Activated naive CD4-positive, alpha-beta T cell treated with anti-CD3 and anti-CD28 coated beads, Interleukin-2, amount 50 U/mL, for 16 hours (primary cell): ENCODE measurements at regions not wholly inside any gene's neighbourhood (a gene's known extent, or its start where the extent isn't known, plus 50 kb on each side); places are given as distances from the start of the nearest gene placed in this dataset.

Experiments
- DNase-seq: peaks from one replicate; pipeline ENCODE4 v3.0.0-alpha.2; 2020

DNA sequence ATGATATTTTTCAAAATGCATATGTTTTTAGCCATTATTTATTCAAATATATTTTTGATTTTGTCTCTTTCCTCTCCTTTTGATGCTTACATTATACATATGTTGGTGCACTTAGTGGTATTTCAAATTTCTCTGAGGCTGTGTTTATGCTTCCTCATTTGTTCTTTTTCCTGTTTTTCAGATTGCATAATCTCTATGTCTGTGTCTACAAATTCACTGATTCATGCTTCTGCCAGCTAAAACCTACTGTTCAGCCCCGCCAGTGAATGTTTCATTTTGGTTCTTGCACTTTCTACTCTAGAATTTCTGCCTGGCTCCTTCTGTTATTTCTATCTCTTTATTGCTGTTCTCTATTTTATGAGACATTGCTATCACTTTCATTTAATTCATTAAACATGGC is 951.7 kb upstream of the CNTNAP5 start:
- no peak for DNase-seq

DNA sequence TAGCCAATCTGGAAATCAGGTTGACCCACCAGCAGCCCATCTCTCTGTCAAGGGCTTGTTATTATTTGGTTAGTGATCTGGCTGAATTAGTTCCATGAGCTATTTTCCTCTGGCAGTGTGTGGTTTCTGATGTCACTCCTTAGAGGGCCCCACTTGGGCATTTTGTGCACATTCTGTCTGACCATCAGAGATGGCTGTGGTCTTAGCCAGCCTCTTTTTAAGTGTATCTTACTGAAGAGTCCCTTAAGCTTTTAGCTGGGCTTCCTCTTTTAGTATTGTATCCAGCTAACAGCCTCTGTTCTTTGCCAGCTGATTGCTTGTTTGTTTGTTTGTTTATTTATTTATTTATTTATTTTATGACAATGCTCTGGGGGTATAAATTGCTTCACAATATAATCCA is 951.1 kb upstream of the CNTNAP5 start:
- DNase-seq: no peak

DNA sequence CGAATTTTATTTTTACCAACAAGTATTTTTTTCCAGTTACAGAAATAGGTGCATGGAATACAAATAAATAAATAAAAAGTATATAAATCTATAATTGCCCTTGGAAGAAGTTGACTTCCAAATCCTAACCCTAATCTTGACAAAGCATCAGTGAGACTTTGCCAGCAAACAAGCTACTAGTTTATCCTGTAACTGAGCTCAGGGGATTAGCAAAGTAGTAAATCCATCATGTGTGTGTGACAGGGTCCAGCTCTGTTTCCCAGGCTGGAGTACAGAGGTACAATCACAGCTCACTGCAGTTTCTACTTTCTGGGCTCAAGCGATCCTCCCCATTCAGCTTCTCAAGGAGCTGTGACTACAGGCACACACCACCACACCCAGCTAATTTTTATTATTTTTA is 948.0 kb upstream of the CNTNAP5 start:
- no peak for DNase-seq

DNA sequence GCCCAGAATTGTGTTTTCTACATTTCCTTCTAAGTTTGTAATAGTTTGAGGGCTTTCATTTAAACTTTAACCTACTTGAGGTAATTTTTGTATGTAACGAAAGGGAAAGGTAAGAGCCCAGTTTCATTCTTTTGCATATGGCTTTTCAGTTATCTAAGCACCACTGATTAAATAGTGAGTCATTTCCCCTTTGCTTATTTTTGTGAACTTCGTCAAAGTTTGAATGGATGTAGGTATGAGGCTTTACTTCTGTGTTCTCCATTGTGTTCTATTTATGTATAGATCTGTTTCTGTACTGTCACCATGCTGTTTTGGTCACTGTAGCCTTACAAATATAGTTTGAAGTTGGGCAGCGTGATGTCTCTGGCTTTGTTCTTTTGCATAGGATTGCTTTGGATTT is 944.8 kb upstream of the CNTNAP5 start:
- DNase-seq: no peak

DNA sequence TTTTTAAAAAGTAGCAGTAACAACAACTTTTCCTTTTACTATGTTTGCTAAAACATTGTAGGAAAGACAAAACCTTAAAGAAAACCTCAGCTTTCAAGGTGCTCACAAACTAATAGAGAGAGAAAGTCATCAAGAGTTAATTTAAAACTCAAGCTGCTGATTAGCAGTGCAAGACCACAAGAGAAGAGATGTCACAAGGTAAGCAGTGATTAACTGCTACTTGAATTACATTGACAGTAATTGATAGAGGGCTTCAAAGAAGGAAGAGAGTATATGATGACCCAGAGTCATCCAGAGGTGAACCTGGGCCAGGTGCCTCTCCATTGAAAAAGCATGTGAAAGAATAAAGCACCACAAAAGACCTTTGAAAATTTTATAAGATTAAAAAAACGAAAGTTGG is 939.6 kb upstream of the CNTNAP5 start:
- no peak for DNase-seq

DNA sequence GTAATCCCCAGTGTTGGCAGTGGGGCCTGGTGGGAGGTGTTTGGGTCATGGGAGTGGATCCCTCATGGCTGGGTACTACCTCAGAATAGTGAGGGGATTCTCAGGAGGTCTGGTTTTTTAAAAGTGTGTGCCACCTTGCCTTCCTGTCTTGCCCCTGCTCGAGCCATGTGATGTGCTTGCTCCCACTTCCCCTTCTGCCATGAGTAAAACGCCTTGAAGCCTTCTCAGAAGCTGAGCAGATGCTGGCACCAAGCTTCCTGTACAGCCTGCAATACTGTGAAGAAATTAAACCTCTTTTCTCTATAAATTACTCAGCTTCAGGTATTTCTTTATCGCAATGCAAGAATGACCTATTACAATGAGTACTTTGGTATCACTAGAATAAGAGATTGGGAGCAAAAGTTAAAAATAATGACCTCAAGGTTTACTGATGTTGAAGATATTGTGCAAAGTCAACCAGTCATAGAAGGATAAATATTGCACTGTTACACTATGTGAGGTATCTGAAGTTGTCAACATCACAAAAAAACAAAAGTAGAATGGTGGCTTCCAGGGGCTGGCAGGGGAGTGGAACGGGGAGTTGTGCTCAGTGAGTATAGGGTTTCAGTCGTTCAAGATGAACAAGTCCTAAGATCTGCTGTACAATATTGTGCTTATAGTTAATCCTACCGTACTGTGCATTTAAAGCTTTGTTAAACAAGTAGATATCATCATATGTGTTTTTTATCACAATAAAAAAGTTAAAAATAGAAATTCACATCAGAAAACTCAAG is 938.3 kb upstream of the CNTNAP5 start:
- DNase-seq: no peak

DNA sequence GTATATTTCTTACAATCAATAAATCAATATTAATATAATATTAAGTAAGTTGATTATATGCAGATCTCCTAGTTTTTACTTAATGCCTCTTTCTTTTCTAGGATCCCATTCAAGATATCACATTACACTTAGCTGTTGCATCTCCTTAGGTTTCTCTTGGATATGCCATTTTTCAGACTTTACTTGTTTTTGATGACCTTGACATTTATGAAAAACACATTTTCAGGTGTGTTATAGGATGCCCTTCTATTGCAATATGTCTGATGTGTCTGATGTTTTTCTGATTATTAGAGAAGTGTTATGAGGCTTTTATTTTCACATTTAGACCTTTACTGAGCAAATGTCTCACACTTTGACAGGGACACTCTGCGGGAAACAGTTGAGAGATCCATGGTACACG is 933.6 kb upstream of the CNTNAP5 start:
- DNase-seq: no peak

DNA sequence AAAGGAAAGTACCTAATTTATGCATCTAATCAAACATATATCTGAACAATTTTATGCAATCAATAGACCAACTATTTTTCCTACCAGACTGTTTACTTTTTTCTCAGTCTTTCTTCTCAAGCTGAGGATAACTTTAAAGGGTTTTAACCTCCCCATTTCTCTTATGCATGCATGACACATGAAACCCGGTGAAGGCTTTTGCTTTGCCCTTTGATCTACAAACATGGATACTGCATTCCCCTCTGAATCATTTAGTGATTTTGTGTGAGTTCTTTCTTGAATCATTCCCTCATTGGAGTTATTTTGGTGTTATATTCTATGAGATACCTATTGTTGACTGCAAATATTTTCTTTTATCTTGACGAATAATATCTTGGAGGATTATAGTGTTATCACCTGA is 931.9 kb upstream of the CNTNAP5 start:
- no peak for DNase-seq

DNA sequence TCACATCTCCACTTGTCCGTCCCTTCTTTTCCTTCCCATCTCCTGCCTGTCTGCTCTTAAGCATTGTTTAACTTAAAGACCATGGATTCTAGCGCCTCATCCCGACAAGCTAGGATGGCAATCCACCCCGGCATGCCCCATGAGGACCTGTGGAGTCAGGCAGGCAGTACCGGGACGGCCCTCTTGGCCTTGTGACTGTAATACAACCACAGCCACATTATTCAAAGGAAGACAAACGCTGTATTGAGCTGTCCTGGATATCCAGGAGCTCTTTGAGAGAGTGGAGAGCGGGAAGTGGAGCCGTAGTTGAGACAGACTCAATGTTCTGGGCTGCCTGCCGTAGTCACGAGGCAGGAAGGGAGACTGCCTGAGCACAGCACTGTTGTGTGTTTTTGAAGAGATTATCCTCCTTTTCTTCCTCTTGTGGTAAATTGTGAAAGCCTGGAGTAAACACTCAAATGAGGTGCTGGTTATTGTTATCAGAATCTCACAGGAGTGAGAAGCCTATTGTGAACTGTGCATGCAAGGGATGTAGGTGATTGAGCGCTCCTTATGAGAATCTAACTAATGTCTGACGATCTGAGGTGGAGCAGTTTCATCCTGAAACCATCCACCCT is 929.8 kb upstream of the CNTNAP5 start:
- no peak for DNase-seq

DNA sequence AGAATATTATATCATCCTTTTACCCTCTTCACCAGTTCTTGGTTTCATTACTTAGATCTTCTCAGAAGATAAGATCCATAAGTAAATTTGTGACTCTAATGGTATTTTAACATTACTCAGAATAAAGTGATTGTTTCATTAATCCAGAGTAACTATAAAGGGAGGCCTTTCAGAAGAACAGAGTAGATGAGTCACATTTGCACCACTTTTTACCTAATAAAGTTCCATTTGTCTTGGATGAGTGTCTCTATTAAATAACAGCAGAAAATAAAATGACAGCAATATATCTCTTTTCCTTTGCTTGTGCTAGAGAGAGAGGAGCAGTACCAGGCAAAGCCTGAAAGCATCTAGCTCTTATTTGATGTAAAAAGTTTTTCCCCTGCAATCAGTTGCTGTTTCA is 926.5 kb upstream of the CNTNAP5 start:
- no peak for DNase-seq

DNA sequence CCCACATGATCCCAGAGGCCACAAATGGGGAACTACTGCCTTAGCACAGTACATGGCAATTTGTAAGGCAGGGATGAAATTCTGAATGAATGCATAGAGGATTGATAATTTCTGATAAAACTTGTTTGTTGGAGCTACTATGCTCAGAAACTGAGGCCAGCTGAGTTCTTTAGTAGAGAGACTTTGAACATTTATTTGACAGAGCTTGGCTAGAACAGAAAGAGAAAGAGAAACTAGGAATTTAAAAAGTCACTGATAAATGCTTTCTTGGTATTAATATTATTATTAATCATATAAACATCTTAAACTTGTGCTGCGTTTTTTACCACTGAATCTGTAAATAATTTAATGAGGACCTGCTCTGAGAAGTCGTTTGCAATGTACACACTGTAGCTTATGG is 923.7 kb upstream of the CNTNAP5 start:
- DNase-seq: no peak

DNA sequence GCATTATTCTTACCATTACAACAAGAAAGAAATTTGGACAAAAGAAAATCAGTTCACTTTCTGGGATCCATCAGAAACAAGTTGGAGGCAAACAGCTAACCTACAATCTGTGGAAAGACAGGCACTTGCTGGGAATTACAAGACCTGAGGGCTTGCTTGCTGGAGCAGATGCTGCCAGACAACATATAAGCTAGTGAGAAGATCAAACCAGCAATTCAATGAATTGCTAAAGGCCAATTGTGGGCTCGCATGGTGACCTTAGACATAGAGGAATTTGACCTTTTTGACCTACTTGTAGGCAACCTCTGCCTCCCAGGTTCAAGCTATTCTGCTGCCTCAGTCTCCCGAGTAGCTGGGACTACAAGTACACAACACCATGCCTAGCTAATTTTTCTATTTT is 921.2 kb upstream of the CNTNAP5 start:
- no peak for DNase-seq

DNA sequence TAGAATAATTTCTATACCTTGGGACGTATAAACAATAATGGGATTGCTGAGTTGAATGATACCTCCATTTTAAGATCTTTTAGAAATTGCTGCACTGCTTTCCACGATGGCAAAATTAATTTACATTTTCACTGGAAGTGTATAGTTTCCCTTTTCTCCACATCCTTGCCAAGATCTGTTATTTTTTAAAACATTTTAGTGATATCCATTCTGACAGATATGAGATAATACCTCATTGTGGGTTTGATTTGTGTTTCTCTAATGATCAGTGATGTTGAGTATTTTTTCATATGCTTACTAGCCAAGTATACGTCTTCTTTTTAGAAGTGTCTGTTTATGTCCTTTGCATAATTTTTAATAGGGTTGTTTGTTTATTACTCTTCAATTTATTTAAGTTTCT is 908.5 kb upstream of the CNTNAP5 start:
- no peak for DNase-seq

DNA sequence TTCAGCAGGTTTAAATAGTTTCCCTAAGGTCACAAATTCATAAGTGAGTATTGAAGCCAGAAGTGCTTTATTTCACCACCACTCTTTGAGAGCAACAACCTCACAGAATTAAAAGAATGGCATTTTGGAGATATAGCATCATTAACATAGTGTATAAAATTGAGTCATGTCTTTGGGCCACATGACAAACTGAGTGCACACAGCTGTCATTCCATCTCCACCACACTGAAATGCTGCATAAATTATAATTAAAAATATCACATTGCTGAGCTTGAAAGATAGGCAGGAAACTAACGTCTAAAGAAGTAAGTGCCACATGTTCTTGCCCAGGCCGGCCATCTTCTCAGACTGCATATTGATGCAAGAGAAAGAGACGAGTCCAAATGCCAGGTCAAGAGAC is 897.9 kb upstream of the CNTNAP5 start:
- DNase-seq: no peak

DNA sequence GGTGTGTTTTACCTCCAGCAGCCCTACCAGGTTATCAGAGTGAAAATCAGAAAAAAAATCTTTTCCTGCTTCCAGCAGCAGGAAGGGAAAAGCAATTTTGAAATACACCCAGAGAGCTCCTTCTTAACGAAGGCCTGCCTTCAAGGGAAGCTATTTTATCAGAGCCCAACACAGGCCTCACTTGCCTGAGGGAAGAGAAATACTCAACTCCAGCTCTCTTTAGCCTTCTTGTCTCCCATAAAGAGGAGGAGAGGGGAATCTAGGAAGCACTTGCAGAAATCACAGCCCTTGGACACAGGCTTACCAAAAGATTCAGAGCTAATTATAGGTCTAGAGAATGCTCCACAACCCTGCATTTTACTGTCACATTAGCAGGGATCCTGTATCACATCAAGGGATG is 896.1 kb upstream of the CNTNAP5 start:
- DNase-seq: no peak

DNA sequence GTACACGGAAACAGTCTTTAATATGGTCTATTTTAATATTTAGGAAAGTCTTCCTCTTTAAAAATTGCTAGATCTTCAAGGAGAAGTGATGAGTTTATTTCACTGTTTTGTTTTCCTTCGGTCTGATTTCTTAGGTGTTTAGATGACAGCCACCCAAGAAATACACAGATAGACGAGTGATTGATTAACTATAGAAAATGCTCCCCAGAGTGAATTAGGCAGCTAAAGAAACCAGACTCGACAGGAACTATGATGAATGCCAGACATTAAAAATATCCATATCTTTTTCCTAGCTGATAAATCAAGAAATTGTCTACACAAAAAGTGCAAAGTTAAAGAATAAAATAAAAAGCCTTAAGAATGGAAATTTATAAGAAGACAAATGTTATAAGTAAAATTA is 888.7 kb upstream of the CNTNAP5 start:
- DNase-seq: no peak

DNA sequence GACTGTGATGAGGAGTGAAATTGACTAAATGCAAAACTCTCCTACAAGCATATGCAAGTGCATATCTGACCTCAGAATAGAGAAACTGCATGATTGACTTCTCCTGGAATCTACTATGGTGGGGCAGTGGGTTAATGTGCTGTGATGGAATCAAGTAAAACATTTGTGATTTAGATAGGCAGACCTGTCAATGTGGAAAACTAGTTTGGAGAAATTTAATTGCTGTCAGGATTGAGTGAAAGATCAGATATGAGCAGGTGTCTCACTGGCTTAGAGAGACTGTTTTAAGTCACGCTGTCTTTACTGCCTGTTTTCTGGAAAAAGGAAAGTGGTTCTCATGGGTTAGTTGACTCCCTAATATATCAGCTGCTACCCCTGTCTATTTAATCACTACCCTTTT is 881.0 kb upstream of the CNTNAP5 start:
- no peak for DNase-seq

DNA sequence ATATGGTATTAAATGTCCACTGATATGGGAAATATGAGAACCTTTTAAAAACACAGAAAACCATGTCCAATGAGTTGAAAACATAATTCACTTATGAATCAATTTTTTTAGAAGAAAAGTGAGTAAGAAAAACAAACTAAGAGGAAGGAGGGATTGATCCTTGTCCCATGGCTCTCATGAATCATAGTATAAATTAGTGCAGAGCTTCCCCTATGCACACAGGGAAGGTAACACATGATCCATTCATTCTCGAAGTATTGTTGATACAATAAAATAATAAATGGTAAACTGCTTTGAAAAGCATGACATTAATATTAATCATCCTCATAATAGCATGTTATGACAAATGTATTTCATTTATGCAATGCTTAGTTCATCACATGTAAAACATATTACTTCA is 872.0 kb upstream of the CNTNAP5 start:
- DNase-seq: no peak

DNA sequence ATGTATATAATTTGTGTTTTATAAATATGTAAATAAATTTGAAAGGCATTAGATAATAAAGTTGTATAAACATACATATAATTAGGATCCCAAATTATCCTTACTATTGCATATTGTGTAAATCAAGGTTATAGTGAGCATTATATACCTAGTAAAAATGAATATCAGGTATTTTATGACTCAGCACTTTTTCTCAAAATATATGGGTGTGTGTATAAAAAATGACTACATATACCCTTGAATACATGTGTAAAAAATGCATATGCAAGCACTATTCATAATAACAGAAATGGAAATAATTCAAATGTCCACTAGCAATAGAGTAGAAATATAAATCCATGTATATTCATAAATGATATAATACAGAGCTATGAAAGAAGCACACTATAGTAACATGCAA is 870.9 kb upstream of the CNTNAP5 start:
- DNase-seq: no peak

DNA sequence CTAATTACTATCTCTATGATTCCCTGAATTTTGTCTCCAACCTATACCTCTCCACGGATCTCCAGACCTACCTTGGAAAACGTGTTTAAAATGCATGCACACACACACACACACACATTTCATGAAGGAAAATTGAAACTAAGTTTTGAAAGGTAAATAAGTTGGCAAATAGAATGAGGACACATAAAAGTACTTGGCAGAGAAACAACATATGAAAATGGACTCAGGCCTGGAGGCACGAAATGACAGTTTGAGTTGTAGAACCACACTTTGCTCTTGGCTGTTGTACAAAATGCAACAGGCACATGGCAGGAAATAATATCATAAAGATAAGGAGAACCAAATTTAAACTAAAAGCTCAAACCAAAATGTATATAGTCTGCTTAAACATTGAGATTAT is 868.1 kb upstream of the CNTNAP5 start:
- no peak for DNase-seq

DNA sequence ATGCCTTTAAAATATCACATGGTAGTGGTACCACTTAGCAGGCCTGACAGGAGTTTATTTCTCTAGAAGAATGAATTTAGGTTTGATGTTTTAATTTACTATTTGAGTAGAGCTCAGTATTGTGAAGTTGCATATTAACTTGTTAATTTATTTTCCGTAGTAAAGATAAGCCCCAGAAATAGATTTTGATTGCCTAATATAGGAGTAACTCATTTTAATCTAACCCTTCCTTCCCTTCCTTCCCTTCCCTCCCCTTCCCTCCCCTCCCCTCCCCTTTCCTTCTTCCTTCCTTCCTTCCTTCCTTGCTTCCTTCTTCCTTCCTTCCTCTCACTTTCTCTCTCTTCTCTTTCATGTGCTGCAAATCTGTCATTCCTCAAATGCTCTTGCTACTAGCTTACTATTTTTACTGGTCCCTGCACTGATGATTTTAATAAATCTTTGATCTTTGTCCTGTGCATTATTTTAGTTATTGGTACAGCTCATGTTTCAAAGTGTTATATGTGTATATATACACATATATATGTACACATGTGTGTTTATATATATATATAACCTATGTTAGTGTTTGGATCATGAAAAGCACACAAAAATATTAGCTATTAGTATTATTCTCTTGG is 862.6 kb upstream of the CNTNAP5 start:
- no peak for DNase-seq

DNA sequence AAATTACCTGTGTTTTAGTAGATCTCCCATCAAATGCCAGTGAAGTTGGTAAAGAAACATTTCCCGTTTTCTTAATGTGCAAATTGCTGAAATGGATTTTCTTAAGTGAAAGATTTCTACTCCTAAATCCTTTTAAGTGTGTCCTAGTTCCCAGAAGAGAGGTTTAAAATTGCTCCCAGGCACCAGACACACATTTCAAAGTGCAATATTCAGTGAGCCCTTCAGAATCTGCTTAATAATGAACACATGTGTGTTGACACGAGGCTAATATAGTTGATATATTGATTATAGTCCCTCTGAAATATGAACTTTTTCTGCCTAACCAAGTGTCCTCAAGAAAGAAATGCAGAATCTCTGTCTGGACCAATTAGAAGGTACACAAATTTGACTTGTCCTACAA is 861.7 kb upstream of the CNTNAP5 start:
- no peak for DNase-seq

DNA sequence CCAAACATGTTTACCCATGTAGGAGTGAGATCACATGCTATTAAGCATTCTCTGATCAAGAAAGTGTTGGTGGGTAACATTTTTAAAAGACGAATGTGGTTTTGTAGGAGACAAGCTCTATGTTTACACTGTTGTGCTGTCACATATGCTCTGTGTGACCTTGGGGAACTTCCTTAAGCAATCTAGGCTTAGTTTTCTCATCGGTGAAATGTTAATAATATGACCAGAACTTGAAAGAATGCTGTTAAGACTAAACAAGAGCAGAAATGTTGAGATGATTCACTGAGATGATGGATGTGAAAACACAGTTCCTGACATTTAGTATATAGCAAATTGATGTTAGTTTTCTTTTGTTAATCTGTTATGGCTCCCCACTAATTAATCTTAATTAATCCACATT is 860.9 kb upstream of the CNTNAP5 start:
- no peak for DNase-seq

DNA sequence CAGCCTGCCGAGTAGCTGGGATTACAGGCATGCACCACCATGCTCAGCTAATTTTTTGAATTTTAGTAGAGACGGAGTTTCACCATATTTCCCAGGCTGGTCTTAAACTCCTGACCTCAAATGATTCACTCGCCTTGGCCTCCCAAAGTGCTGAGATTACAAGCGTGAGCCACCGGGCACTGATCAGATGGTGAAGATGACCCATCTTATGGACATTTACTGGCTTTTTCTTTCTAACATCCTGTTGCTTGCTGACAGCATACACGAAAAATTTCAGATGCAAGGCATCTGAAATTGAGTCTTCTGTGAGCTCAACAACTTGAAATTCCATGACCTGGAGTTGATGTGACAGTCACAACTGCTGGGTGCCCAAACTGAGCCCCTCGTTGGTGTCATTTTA is 859.5 kb upstream of the CNTNAP5 start:
- DNase-seq: no peak

DNA sequence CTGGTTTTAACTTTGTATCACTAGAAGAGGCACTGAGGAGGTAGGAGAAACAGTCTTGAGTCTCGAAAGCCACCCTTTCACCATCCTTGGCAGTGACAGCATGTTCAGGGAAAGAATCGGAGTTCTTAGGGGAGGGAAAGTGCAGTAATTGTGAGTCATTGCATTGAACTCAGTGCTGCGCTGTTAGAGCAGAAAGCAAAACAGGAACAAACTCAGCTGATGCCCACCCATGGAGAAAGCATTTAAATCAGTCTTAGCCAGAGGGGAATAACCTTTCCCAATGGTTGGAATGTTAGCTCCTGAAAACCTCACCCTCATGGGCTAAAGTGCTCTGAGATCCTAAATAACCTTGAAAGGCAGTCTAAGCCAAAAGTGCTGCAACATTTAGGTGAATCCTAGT is 845.6 kb upstream of the CNTNAP5 start:
- no peak for DNase-seq
